Stimulated activated CD8-positive, alpha-beta memory T cell treated with anti-CD3 and anti-CD28 coated beads, Interleukin-15, amount 100 ng/mL, for 1 hour (primary cell): ENCODE measurements at regions not wholly inside any gene's neighbourhood (a gene's known extent, or its start where the extent isn't known, plus 50 kb on each side); places are given as distances from the start of the nearest gene placed in this dataset.

Experiments
- DNase-seq: peaks from one replicate; pipeline ENCODE4 v3.0.0-alpha.2; 2020; ENCODE audit warnings: low read depth

DNA sequence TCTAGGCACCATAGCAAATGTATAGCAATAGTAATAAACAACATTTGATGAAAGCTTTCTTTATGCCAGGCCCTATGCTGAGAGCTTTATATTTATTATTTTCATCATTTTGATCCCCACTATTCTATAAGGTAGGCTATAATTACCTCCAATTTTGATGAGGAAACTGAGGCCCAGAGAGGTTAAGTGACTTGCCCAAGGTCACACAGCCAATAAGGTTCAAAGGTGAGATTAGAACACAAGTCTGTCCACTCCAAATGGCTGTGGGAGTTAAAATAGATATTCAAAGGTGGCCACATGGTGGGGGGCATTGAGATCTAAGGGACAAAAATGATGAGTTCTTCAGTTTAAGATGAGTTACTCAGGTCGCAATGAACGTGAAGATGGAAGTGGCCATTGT lies 269.9 kb downstream of the BMP7 start:
- DNase-seq = no peak

DNA sequence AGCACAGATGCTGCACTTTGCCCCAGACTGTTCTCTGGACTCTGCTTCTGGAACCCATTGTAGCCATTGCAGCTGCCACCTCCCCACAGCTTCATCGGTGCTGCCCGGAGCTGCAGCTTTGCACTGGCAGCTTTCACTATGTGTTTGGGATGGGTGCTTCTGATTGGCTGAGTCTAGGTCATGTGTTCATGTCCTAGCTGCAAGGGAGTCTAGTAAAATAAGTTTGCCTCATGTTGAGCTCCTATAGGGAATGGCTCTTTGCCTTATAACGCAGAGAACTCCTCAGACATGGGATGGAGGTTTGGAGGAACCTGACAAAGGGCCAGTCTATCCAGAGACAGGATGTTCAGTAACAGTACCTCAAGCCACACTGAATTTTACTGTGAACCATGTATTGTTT lies 268.0 kb downstream of the BMP7 start:
- DNase-seq = no peak

DNA sequence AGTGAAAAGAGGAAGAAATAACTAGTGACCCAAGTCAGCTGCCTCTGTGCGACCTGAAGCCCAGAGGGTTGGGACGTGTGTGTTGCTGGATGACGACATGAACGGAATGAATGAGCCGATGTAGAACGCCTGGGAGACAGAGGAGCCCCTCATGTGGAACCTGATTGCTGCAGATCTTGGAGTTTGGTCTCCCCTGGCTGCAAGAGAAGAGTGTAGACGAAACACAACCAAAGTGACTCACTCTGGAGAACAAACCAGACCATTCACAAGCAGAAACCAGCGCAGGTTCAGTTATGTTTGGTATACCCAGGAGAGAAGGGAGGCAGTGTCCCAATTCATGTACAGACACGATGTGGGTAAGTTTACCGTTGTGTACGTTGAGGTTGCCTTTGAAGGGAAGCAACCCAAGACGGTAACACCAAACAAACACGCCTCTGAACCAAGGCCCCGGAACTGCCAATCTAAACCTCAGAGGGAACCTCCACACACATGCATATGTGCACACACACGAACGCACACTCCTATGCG lies 265.9 kb downstream of the BMP7 start:
- DNase-seq = no peak

DNA sequence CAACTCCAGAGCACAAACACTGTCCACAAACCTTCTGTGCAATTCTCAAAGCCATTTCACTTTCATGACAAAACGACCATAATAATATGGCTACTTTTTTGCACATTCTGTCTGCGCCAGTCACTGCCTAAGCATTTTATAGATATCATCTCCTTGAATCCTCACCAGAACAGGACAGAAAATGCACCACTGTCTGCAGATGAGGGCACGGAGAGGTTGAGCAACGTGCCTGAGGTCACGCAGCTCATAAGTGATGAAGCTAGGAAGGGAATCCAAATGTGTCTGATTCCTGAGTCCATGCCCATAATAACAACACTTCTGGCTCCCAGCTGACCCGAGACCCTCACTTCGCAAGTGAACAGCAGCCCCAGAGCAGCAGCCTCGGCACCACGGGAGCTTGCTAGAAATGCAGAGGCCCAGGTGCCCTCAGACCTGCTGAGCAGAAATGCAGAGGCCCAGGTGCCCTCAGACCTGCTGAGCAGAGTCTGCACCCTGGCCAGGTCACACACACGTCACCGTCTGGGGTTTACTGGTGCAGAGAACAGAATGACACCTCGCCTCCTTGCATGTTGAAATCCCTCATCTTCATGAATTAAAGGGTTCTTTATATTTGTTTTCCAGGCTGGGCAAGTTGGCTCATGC lies 265.2 kb downstream of the BMP7 start:
- DNase-seq = no peak

DNA sequence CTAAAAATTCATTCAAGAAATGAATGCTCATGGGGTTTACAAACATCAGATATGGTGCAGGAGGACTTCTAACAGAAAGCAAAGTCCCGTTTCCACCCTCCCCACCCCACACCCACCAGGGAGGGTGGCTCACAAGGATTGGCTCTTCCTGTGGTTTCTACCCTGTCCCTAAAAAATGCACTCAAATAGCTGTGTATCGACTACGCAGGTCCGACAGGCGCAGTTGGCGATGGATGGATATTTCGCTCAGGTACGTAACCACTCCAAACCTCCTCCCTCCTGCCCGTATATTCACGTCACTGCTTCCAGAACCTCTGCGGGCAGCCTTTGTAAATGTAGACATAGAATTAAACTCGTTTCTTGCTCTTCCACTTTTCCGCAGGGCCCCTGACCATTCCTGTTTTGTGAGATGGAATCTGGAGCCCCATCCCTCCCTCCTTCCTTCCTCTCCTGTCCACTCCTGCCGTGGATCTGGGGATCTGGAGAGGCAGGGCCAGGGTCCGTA lies 264.3 kb downstream of the BMP7 start:
- no peak for DNase-seq

DNA sequence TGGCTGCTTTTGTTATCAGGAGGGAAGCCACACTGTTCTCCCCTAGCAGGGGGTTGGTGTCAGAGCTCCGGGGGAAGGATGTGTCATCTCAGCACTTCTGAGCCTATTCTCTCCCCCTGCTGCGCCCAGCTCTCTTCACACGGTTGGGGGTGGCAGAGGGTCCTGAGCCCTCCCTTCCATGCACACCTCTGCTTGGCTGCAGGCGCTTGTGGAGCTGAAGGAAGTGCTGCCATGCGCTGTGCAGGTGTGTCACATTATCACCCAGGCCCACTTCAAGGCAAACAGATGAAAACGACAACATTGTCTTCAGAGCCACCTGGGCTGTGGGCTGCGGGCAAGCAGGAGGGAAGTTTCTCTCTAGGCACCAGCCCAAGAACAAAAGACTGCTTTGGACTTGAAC lies 263.4 kb downstream of the BMP7 start:
- DNase-seq = no peak

DNA sequence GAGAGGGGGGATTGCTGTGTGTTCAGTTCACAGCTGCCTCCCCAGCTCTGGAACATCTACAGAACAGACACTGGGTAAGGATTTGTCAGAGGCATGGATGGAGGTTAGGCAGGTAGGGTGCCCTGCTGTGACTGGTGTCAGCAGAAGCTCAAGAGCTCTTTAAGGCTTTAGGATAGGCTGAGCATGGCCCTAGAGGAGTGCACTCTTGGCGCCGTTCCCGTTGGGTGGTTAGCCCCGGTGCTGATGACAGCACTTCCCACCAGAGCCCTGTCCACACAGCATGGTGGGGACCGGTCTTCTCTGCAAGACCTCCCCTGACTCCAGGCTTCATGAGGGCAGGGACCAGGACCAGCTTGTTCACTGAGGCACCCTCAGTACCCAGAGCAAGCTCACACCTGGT lies 262.0 kb downstream of the BMP7 start:
- DNase-seq = no peak

DNA sequence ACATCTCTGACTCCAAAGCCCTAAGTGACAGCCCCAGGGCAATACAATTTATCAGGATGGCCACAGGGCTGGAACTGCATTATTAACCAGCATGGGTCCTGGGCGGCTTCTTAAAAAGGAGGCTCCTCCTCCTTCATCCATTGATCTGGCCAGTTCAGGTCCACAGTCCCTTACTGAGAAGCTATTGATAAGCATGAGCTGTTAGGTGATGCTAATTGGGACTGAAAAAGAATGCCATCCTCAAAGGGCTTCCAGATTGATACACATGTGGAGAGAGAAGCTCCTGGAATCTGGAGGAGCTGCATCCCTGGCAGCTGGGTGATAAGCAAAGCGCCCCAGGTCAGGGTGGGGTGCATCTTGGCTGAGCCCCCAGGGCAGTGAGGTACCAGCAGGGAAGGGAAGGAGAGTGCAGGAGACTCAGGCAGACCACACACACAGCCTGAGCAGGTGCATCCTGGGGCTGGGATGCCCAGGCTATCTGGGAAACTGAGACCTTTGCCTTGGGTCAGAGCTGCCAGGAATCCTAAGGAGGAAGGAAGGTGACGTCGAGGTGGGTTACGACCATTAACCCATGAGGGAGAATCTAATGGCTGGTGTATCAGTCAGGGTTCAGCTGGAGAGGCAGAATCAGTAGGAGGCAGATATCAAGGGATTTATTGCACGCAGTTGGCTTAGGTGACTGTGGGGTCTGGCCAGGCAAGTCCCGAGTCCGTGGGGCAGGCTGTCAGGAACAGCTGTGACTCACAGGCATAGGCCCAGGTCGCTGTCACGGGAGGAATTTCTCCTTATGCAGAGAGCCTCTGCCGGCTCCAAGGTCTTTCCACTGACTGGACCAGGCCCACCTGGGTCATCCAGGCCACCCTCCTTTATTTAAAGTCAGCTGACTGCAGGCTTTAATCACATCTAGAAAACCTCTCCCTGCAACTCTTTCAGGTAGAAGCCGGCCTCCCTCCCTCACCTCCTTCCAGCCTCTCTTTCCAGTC lies 261.2 kb downstream of the BMP7 start:
- DNase-seq = no peak

DNA sequence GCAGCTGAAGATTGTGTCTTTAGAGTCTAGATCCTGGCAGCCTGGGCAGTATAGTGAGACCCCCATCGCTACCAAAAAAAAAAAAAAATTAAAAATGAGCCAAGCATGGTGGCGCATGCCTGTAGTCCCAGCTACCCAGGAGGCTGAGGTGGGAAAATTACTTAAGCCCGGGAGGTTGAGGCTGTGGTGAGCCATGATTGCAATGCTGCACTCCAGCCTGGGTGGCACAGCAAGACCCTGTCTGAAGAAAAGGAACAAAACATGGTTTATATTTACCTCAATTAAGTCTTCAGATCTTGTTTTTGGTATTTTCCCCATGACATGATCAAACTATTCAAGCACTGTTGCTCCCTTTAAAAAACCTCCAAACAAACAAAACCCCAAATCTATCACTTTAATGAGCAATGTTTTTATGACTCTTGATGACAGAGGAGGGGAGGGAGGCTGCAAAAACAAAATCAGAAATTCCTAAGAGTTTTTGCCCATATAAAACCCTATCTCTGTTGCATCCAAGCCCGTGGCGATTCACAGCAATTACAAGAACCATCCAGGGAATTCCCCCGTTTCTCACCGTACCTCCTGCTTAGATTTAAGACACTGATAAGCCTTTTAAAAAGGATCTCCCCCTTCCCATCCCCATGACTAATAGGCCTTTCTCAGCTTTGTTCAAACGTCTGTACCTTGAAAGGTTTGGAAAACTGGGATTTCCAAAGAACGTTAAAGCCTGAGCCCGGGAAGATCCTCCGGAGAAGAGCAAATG lies 259.9 kb downstream of the BMP7 start:
- DNase-seq = no peak

DNA sequence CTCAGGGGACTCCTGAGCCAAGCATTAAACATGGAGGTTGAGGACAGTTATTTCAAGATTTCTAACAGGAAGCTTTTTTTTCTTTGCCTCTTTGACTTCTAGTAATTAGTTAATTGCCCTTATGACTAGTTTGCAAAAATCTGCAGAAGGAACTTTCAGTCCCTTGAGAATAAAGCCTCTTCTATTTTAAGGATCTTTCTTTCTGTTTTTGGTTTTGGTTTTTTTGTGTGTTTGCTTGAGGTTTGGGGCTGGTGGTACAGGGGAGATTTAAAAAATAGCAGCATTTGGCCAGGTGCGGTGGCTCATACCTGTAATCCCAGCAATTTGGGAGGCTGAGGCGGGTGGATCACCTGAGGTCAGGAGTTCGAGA lies 259.3 kb downstream of the BMP7 start:
- no peak for DNase-seq

DNA sequence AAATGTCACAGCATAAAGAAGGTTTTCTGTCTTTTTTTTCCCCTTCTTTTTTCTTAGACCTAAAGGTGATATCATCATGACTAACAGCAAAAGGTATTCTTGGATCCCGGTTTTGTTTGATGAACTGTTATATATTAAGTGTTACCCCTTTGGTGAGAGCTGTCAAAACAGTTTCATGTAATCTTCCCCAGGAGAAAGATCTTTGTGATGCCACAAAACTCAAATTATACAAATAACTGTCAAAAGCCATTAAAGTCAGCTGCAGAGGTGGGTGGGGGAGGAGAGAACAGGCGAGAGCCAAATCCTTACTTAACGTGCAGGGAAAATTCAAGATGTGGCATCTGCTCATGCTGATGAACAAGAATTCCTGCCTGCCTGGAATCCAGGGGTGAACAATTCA lies 258.2 kb downstream of the BMP7 start:
- no peak for DNase-seq

DNA sequence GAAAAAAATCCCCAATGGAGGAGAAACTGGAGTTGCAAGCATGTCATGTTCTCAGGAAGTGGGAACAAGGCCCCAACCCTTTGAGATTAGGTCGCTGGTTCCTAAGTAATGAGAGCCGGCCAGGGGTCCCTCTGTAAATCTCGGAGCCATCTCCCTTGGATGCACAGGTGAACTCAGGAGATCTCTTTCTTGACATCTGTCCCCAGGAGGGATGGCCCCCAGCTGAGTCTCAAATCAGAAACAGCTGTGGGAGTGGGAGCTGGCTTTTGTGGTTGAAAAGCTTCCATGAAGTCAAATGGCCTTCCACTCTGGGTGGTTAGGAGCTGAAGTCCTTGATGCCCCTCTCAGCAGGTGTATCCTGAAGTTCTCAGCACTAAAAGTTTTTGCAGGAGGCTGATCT lies 257.1 kb downstream of the BMP7 start:
- no peak for DNase-seq

DNA sequence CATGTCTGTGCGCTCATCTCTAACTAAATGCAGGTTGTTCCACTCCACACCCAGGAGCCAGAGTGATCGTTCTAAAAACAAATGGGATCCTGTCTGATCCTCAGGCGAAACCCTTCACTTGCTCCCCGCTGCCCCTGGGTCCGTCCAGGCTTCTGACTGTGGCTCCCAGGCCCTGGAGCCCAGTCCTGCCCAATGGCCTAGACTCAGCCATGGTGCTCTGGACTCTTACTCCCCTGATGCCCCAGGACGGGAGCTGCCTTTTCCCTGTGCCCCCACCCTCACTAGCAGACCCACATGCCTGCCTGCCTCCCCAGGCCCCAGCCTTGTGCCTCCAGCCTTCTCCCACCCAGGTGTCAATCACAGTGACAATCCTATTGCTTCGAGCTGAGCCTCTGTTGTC lies 256.7 kb downstream of the BMP7 start:
- DNase-seq = no peak

DNA sequence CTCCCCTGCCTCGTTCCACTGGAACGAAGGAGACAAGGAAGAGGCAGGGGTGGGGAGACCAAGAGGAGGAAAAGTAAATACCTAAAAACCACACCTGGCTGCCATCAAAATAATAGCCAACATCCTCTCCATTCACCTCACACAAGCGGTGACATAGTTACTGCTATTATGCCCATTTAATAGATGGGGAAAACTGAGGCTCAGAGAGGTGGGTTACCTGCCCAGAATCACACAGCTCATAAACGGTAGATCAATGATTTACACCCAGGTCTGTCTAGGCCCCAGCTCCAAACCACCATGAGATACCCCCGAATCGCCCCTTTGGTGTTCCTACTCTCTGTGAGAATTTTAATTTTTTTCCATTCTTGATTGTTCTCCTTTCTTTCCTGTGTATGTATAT lies 253.8 kb downstream of the BMP7 start:
- DNase-seq = no peak

DNA sequence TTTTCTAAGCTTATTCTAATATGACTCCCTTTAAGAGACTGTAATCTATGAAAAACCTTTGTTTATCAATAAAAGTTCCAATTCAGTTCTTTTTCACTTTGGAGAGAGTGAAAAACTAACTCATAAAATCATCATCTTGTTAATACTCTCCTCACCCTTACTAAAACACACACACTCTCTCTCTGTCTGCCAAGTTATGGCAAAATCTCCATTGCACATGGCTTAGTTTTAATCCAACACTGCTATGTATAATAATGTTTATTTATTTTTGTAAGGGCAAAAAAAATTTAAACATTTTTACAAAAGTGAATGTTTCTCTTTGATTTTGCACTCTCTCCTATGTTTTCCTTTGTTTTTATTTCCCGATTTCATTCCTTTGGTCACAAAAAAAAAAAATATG lies 253.2 kb downstream of the BMP7 start:
- no peak for DNase-seq

DNA sequence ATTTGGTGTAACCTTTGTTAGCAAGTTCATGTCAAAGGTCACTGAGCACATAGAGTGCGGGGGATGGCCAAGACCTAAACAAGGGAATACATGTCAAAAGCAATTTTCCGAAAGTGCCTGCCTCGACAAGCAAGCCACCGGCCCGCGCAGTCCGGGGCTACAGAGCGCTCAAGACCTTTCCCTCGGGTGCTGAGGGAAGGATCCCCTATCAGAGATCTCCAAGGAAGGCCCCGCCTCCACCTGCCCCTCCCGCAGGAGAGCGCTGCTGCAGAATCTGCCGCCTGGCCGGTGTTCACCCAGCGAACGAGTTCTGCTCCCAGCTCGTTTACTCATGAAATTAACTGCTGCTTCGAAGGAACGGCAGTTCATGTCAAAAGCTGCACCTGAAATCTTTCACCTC lies 252.7 kb downstream of the BMP7 start:
- DNase-seq = no peak

DNA sequence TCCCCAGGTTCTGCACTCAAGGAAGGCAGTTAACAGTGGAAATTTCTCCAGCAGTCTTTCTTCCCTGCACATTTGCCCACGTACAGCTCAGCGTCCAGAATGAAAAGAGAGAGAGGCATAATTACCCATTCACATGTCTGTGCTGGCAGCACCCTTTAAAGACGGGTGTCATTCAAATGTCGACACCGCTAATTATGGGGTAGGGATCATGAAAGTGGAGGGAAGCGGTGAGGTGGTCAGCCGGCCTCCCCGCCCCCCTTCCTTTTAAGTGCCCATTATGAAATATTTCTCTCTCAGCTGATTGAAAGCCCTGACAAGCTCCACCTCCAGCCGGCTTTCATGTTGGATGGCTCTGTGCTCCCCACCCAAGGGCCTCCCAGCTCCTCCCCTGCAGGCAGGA lies 246.1 kb downstream of the BMP7 start:
- DNase-seq = no peak

DNA sequence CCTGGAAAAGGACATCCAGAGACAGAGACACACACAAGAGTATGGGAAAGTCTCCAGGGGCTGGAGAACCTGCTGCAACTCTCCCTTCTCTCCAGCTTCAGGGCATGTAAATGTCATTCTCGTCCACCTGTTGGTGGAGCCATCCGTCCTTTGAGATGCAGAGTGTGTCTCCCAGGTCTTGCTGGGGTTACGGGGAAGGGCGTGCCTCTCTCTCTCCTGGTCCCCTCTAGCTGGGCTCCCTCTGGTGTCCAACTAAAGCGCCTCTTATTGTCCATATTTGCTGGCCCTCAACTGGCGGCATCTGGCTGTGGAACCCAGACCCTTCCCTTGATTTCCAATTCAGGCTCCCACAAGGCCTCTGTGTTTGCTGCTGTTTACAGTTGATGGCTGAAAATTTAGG lies 244.1 kb downstream of the BMP7 start:
- no peak for DNase-seq

DNA sequence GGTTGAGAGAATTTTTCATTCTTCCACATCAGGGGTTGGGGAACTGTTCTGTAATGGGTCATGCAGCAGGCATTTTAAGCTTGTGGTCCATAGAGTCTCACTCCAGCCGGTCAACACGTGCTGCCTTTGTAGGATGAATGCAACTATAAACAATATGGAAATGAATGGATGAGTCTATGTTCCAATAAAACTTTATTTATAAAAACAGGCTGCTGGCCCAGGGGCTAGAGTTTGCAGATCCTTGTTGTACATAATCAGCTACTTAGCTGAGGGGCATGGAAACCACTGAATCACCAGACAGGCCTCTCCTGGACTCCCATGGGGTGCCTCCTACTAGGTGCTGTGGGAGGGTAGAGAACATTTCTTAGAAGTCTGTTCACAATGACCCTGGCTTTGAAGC lies 243.4 kb downstream of the BMP7 start:
- no peak for DNase-seq

DNA sequence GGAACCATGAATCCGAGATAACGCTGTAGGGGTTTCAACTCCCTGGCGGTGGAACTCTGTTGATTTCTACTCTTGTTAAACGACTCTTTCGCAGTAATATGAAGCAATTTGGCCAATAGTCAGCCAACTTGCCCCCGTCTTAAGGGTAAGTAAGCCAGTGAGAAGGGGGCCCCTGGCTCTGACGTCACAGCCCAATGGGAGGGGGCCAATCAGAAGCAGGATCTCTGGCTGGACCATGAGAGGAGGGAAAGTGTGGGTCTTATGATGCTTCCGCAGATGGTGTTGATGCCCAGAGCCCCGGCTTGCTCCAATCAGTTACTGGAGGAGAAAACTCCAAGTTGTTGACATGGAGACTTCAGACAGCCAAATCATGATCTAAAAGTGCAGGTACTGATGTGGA lies 242.4 kb downstream of the BMP7 start:
- DNase-seq = no peak

DNA sequence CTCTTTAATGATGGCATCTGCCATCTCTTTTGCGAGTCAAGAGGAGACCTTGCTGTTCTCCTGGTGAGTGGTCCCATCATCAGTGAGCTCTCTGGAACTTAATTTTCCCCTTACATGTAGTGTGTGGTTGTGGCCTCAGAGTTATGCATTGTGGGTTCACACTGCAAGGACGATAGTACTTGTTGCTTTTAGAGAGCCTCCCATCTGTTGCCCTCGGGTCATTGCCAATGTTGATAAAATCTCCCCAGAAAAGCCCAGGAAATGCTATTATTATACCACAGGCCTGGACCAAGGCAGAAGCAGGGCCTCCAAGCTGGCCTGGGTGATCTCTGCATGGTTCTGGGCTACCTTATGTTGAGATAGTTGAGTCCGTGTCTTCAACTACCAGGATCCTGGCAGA lies 241.6 kb downstream of the BMP7 start:
- DNase-seq = no peak

DNA sequence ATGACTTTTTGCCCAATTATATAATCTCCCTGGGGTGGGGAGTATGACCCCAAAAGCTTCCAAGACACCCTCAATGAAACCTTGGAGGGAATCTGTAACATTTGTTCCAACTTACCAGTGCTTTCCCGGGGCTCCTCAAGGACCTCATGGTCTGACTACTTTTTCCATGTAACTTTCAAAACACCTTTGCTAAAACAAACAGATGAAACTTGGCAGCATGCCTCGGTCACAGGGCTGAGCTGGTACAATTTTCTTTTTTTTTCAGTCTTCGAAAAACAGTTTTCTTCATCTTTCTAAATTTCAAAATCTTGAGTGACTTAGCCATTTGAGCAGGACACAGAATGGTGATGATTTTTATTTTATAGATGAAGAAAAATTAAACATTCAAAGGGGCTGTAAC lies 241.2 kb downstream of the BMP7 start:
- DNase-seq = no peak
